ENCODE measurements at regions not wholly inside any gene's neighbourhood (a gene's known extent, or its start where the extent isn't known, plus 50 kb on each side); places are given as distances from the start of the nearest gene placed in this dataset.

DNA sequence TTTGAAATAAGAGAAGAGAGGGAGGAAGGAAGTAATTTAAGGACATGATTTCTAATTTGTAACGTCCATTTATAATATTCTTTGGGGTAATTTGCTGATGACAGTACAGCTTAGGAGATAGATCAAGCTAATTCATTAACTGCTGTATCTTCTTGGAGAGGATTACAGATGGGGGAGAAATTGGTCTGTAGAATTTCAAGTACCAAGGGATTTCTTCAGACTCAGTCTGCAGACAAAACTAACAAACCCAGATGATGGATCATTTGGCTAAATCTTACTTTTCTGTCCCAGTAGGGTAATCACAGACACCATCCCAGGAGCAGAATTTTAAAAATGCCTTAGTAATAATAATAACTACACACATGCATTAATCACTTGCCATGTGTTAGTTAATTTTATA is 711.8 kb downstream of the KCNJ2 start:
- TF ChIP-seq, protein P1, sequence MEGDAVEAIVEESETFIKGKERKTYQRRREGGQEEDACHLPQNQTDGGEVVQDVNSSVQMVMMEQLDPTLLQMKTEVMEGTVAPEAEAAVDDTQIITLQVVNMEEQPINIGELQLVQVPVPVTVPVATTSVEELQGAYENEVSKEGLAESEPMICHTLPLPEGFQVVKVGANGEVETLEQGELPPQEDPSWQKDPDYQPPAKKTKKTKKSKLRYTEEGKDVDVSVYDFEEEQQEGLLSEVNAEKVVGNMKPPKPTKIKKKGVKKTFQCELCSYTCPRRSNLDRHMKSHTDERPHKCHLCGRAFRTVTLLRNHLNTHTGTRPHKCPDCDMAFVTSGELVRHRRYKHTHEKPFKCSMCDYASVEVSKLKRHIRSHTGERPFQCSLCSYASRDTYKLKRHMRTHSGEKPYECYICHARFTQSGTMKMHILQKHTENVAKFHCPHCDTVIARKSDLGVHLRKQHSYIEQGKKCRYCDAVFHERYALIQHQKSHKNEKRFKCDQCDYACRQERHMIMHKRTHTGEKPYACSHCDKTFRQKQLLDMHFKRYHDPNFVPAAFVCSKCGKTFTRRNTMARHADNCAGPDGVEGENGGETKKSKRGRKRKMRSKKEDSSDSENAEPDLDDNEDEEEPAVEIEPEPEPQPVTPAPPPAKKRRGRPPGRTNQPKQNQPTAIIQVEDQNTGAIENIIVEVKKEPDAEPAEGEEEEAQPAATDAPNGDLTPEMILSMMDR (IDR thresholded peaks at IDR 0.05; ENCODE audit: insufficient read depth, low read depth, low read length): no peak
- no peak overlapping the region for H3K4me3 ChIP-seq (ENCODE audit: low read depth, low read length)

DNA sequence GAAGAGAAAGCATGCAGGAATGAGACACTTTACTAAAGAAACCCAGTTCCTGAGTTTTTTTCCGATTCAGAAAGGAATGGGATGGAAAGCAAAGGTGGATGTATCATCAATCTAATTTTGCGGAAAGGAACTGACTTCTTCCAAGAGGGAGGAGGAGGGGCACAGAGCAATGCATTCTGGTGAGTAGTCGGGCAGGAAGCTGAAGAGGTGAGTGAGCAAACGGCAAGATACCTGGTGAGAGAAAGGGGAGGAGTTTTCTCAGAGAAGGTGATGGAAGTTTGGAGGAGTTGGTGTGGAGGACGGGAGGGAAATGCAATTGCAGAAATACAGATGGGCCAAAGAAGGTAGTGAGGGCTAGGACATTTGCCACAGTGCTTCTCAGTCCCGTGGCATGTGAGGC is 713.2 kb downstream of the KCNJ2 start:
- no peak overlapping the region for H3K4me3 ChIP-seq (ENCODE audit: low read depth, low read length)
- DNase-seq (ENCODE audit: low read depth): no peak
- TF ChIP-seq, protein P1 (IDR thresholded peaks at IDR 0.05; ENCODE audit: insufficient read depth, low read depth, low read length): no peak

More for the DNA sequence above, 711.8 kb downstream of the KCNJ2 start:
- DNase-seq (ENCODE audit: low read depth): no peak

DNA sequence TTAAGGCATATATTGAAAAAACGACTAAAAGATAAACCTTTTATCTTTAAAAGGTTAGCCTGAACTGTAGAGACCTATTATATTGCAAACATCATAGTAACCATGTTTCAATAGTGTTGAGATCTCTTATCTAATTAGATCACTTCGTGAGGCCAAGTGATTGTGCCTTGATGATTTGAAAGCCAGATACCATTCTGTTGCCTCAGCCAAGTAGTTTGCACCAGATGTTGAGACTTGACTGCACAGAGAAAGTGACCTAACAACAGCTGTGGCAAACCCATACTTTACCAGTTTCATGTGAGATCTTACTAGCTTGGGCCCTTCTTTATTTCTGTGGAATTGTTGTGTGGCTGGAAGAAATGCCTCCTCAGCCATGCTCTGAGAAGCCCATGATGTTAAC is 717.3 kb downstream of the KCNJ2 start:
- TF ChIP-seq, protein P1 (IDR thresholded peaks at IDR 0.05; ENCODE audit: insufficient read depth, low read depth, low read length): no peak
- DNase-seq (ENCODE audit: low read depth): no peak
- H3K4me3 ChIP-seq (ENCODE audit: low read depth, low read length): no peak overlapping the region

DNA sequence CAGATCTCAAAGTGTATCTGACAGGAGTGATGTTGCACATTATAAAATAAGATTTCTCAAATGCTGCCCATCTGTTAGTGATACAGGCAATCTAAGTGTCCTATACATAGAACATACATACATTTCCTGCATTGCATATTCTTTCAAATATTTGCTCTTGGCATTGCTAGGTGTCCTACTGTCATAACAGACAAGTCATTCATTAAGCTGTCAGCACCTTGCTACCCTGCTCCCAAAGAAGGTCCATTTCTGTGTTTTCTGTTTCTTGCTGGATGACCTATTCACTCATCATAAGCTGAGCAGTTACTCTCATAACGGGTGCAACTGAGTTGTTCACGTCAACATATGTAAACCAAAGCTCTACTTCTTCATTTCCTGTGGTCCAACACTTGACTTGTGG is 719.0 kb downstream of the KCNJ2 start:
- TF ChIP-seq, protein P1 (IDR thresholded peaks at IDR 0.05; ENCODE audit: insufficient read depth, low read depth, low read length): no peak
- no peak overlapping the region for H3K4me3 ChIP-seq (ENCODE audit: low read depth, low read length)
- DNase-seq (ENCODE audit: low read depth): no peak

DNA sequence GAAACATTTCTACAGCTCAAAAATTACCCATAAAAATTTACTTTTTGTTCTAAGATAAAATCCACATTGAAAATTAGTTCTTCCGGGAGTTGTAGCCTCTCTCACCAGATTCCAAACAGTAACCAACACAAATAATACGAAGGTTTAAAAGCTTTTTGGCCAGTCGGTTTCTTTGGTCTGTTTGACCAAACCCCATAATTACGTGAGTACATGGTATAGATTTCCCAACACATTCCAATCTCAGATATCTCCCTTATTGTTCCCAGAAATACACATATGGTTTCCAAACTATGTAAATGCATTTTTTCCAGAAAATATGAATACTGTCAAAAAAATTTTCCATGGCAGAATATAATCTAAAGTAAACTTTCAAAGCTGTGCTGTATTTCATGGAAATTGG is 722.0 kb downstream of the KCNJ2 start:
- DNase-seq (ENCODE audit: low read depth): no peak
- TF ChIP-seq, protein P1 (IDR thresholded peaks at IDR 0.05; ENCODE audit: insufficient read depth, low read depth, low read length): no peak

DNA sequence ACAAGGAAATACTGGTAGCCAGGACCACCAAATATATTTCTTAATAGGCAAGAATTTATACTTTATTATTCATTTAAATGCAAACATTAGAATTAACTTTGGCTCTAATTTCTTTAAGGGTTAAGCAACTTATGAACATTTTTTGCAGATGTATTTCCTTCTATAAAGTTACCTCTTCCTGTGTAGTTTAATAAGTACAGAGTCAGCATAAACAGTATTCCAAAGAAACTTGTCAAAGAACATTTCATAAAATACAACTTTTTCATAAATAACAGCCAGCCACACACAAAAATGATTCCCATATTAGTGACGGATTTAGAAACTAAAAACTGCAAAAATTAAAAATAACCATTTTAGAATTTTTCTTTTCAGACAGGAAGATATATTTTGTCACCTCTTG is 723.2 kb downstream of the KCNJ2 start:
- DNase-seq (ENCODE audit: low read depth): no peak
- TF ChIP-seq, protein P1 (IDR thresholded peaks at IDR 0.05; ENCODE audit: insufficient read depth, low read depth, low read length): no peak

More for the DNA sequence above, 722.0 kb downstream of the KCNJ2 start:
- no peak overlapping the region for H3K4me3 ChIP-seq (ENCODE audit: low read depth, low read length)

DNA sequence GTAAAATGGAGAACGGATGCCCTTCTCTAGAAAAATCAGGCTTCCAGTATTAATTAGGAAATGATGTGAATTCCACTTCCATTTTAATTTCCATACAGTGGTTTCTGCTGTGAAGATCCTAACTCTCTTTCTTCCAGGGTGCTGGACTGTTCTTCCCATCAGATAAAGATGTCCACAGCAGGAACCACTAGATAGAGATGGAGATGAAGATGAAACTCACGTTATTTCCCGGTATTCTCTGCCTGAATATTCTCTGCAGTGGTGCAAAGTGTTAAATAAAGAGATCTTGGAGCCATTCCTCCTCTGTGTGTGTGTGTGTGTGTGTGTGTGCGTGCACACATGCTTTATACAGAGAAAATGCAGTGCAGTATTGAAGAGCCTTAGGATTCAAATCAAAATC is 727.5 kb downstream of the KCNJ2 start:
- TF ChIP-seq, protein P1 (IDR thresholded peaks at IDR 0.05; ENCODE audit: insufficient read depth, low read depth, low read length): no peak
- H3K4me3 ChIP-seq (ENCODE audit: low read depth, low read length): no peak overlapping the region
- DNase-seq (ENCODE audit: low read depth): no peak

More for the DNA sequence above, 723.2 kb downstream of the KCNJ2 start:
- no peak overlapping the region for H3K4me3 ChIP-seq (ENCODE audit: low read depth, low read length)

Measured in fibroblast of villous mesenchyme (primary cell).